H1 (cell line): ENCODE measurements at regions not wholly inside any gene's neighbourhood (a gene's known extent, or its start where the extent isn't known, plus 50 kb on each side); places are given as distances from the start of the nearest gene placed in this dataset.

Source experiments
- CREB1 ChIP-seq: IDR thresholded peaks from 2 replicates; pipeline ENCODE4 v1.6.1; 2012; ENCODE audit warnings: inconsistent platforms
- EZH2 ChIP-seq: fragments of 200-600 bp; sonication (generic); IDR thresholded peaks from 2 replicates; pipeline ENCODE4 v1.7.1; 2012; ENCODE audit warnings: low read depth, mild to moderate bottlenecking, moderate library complexity, low read length, inconsistent platforms; ENCODE audit not compliant: severe bottlenecking
- MAFK ChIP-seq: IDR thresholded peaks from 2 replicates; pipeline ENCODE4 v1.6.1; 2012; ENCODE audit warnings: low read depth, mild to moderate bottlenecking, improper control_type of control experiment, low read length
- POLR2A ChIP-seq, 2 experiments: IDR thresholded peaks; 1 replicate in 1 of 2; 2 replicates in 1 of 2; pipeline ENCODE4 v1.6.1; 2011; ENCODE audit warnings: low read depth in 2 of 2, low read length in 2 of 2, mild to moderate bottlenecking in 2 of 2; ENCODE audit errors: control extremely low read depth in 1 of 2
- SRF ChIP-seq: IDR thresholded peaks from 2 replicates; pipeline ENCODE4 v1.6.1; 2011; ENCODE audit warnings: mild to moderate bottlenecking, low read depth, low read length, moderate library complexity
- ZNF274 ChIP-seq: IDR thresholded peaks from 2 replicates; pipeline ENCODE4 v1.7.0; 2012; ENCODE audit warnings: low read length, borderline replicate concordance; ENCODE audit errors: extremely low read depth
- TF ChIP-seq, protein P1 (sequence below), 3 experiments: IDR thresholded peaks; 1 replicate in 2 of 3; 2 replicates in 1 of 3; pipeline versions ENCODE4 v1.5.1 to v1.6.1; 2011; ENCODE audit warnings: low read length in 3 of 3, mild to moderate bottlenecking in 3 of 3, inconsistent platforms in 2 of 3, low read depth in 1 of 3, moderate library complexity in 1 of 3; ENCODE audit not compliant: insufficient read depth in 1 of 3; ENCODE audit errors: control extremely low read depth in 1 of 3
- TF ChIP-seq, protein P2 (sequence below): IDR thresholded peaks from 2 replicates; pipeline ENCODE4 v1.6.1; 2012; ENCODE audit warnings: low read length, inconsistent platforms
- TF ChIP-seq, protein P3 (sequence below): IDR thresholded peaks from 2 replicates; pipeline ENCODE4 v1.6.1; 2012; ENCODE audit warnings: inconsistent platforms

DNA sequence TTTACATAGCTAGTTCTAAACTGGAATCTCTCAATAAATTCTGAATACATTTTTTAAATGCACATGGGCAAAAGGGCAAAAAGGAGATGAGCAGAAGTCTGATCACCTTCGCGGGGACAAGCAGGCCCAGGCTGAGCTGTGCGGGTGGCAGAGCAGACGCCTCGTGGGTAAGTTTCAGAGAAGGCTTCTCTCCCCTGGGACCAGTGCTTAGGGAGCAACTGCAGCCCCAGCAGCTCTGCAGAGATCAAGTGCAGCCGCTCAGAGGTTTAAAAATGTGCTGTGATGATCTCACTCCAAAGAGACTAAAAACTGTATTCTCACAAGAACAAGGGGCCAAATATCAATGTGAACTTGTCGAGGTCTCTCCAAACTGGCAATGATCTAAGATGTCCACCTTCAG is 264.3 kb upstream of the RNF32 start:
- TF ChIP-seq POLR2A (IDR thresholded peaks at IDR 0.05; ENCODE audit: control extremely low read depth in 1 of 2, low read depth in 2 of 2, low read length in 2 of 2), result no peak
- no peak for TF ChIP-seq ZNF274
- TF ChIP-seq, protein P1, sequence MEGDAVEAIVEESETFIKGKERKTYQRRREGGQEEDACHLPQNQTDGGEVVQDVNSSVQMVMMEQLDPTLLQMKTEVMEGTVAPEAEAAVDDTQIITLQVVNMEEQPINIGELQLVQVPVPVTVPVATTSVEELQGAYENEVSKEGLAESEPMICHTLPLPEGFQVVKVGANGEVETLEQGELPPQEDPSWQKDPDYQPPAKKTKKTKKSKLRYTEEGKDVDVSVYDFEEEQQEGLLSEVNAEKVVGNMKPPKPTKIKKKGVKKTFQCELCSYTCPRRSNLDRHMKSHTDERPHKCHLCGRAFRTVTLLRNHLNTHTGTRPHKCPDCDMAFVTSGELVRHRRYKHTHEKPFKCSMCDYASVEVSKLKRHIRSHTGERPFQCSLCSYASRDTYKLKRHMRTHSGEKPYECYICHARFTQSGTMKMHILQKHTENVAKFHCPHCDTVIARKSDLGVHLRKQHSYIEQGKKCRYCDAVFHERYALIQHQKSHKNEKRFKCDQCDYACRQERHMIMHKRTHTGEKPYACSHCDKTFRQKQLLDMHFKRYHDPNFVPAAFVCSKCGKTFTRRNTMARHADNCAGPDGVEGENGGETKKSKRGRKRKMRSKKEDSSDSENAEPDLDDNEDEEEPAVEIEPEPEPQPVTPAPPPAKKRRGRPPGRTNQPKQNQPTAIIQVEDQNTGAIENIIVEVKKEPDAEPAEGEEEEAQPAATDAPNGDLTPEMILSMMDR (IDR thresholded peaks at IDR 0.05; ENCODE audit: control extremely low read depth in 1 of 3, insufficient read depth in 1 of 3, low read depth in 1 of 3, low read length in 3 of 3), result no peak
- no peak for TF ChIP-seq MAFK
- TF ChIP-seq, protein P2, sequence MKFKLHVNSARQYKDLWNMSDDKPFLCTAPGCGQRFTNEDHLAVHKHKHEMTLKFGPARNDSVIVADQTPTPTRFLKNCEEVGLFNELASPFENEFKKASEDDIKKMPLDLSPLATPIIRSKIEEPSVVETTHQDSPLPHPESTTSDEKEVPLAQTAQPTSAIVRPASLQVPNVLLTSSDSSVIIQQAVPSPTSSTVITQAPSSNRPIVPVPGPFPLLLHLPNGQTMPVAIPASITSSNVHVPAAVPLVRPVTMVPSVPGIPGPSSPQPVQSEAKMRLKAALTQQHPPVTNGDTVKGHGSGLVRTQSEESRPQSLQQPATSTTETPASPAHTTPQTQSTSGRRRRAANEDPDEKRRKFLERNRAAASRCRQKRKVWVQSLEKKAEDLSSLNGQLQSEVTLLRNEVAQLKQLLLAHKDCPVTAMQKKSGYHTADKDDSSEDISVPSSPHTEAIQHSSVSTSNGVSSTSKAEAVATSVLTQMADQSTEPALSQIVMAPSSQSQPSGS, result no peak
- no peak for TF ChIP-seq SRF
- no peak for TF ChIP-seq EZH2
- no peak for TF ChIP-seq CREB1
- TF ChIP-seq, protein P3, sequence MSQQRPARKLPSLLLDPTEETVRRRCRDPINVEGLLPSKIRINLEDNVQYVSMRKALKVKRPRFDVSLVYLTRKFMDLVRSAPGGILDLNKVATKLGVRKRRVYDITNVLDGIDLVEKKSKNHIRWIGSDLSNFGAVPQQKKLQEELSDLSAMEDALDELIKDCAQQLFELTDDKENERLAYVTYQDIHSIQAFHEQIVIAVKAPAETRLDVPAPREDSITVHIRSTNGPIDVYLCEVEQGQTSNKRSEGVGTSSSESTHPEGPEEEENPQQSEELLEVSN, result no peak
